HL-60 (cell line): ENCODE measurements at regions not wholly inside any gene's neighbourhood (a gene's known extent, or its start where the extent isn't known, plus 50 kb on each side); places are given as distances from the start of the nearest gene placed in this dataset.

ENCODE experiments used
- DNase-seq, 2 experiments: peaks; one replicate each; pipeline ENCODE4 v3.0.0-alpha.2; 2010 to 2020; ENCODE audit warnings: low read depth in 1 of 2, low spot score in 1 of 2
- H3K27ac ChIP-seq: fragments of 250-450 bp; sonication (Bioruptor Pico); replicated peaks from 2 replicates; pipeline ENCODE4 v1.5.1; 2020; ENCODE audit warnings: mild to moderate bottlenecking, moderate library complexity
- H3K27me3 ChIP-seq: fragments of 250-450 bp; sonication (Bioruptor Pico); 2 replicates; pipeline ENCODE4 v1.5.1; 2021; ENCODE audit warnings: mild to moderate bottlenecking, moderate library complexity; ENCODE audit not compliant: insufficient read depth, poor library complexity, severe bottlenecking
- H3K4me3 ChIP-seq: replicated peaks from 2 replicates; pipeline ENCODE4 v1.5.1; 2011; ENCODE audit warnings: mild to moderate bottlenecking, control low read depth, low read length; ENCODE audit not compliant: insufficient read depth
- GABPA ChIP-seq: IDR thresholded peaks from 2 replicates; pipeline ENCODE4 v1.6.1; 2012; ENCODE audit warnings: low read depth
- POLR2AphosphoS5 ChIP-seq: IDR thresholded peaks from 2 replicates; pipeline ENCODE4 v1.6.1; 2012; ENCODE audit warnings: low read depth
- SPI1 ChIP-seq: IDR thresholded peaks from 2 replicates; pipeline ENCODE4 v1.6.1; 2012; ENCODE audit warnings: low read depth, mild to moderate bottlenecking, borderline replicate concordance
- TF ChIP-seq, protein P1 (sequence below): IDR thresholded peaks from 2 replicates; pipeline ENCODE4 v1.6.1; 2012; ENCODE audit warnings: low read depth; ENCODE audit not compliant: insufficient replicate concordance
- TF ChIP-seq, protein P2 (sequence below): IDR thresholded peaks from one replicate; pipeline ENCODE4 v1.5.1; 2011; ENCODE audit warnings: low read length, control low read depth, inconsistent platforms; ENCODE audit not compliant: insufficient read depth

DNA sequence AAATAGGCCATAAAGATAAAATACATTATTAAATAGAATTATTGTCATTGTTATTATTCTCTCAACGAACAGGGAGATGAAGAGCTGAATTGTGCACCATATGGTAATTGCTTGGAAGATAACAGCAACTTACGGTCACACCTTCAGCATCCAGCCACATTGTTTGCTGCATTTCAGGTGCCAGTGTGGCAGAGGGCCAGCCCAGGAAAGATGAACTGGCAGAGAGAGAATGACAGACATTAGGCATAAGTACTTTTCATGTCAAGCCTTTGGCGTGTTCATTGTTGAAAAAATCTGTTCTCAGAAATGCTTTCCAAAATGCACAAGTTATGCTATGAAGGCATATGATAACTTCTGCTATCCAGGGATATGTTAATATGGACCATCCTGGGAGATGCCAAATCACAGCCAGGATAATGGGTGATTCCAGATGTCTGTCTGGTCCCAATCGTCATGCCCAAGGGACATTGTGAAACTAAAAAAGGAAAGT, 748.6 kb upstream of the PIK3C3 start:
- no peak for DNase-seq
- Histone ChIP-seq H3K27ac (no peak overlapping the region), H3K4me3 (no peak overlapping the region), H3K27me3 (no peaks in the 10 kb centered on the region)
- TF ChIP-seq, protein P1, sequence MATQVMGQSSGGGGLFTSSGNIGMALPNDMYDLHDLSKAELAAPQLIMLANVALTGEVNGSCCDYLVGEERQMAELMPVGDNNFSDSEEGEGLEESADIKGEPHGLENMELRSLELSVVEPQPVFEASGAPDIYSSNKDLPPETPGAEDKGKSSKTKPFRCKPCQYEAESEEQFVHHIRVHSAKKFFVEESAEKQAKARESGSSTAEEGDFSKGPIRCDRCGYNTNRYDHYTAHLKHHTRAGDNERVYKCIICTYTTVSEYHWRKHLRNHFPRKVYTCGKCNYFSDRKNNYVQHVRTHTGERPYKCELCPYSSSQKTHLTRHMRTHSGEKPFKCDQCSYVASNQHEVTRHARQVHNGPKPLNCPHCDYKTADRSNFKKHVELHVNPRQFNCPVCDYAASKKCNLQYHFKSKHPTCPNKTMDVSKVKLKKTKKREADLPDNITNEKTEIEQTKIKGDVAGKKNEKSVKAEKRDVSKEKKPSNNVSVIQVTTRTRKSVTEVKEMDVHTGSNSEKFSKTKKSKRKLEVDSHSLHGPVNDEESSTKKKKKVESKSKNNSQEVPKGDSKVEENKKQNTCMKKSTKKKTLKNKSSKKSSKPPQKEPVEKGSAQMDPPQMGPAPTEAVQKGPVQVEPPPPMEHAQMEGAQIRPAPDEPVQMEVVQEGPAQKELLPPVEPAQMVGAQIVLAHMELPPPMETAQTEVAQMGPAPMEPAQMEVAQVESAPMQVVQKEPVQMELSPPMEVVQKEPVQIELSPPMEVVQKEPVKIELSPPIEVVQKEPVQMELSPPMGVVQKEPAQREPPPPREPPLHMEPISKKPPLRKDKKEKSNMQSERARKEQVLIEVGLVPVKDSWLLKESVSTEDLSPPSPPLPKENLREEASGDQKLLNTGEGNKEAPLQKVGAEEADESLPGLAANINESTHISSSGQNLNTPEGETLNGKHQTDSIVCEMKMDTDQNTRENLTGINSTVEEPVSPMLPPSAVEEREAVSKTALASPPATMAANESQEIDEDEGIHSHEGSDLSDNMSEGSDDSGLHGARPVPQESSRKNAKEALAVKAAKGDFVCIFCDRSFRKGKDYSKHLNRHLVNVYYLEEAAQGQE, result no peak

DNA sequence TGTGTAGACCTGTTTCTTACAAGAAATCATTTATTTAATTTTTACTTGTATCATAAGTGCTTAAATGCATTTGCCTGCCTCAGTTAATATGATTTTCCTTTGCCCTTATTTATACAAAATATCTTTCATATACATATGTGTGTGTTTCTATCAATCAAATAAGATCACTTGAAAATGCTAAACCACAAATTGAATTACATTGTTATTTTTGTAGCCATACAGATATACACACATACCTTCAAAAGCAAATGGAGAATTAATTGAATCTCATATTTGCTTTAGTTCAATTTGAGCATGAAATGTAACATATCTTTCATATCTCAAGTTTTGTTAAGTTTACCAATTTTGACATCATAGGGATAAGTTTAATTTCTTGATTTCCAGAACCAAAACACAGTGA, 755.8 kb upstream of the PIK3C3 start:
- TF ChIP-seq, protein P1, result no peak
- TF ChIP-seq GABPA, result no peak
- TF ChIP-seq POLR2AphosphoS5, result no peak
- TF ChIP-seq SPI1, result no peak
- Histone ChIP-seq H3K27ac (no peak overlapping the region), H3K4me3 (no peak overlapping the region), H3K27me3 (no peaks in the 10 kb centered on the region)
- no peak for DNase-seq

DNA sequence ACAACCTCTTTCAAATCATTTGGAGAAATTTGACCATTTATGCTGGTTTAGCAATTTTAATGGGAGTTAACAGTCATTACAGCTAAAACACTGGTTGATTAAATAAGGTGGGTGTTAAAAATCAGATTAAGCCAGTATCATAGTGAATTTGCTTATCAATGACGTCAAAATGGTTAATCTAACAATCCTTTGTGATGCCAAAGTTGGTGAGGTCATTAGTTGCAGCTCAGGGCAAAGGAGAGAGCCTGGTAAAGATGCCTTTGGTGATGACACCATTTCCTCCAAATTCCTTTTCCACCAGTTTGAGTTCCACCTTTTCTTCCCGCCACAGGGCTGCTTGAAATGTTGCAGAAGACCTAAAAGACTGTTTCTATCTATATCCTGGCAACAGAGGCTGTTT, 757.1 kb upstream of the PIK3C3 start:
- no peak for DNase-seq
- TF ChIP-seq, protein P2, sequence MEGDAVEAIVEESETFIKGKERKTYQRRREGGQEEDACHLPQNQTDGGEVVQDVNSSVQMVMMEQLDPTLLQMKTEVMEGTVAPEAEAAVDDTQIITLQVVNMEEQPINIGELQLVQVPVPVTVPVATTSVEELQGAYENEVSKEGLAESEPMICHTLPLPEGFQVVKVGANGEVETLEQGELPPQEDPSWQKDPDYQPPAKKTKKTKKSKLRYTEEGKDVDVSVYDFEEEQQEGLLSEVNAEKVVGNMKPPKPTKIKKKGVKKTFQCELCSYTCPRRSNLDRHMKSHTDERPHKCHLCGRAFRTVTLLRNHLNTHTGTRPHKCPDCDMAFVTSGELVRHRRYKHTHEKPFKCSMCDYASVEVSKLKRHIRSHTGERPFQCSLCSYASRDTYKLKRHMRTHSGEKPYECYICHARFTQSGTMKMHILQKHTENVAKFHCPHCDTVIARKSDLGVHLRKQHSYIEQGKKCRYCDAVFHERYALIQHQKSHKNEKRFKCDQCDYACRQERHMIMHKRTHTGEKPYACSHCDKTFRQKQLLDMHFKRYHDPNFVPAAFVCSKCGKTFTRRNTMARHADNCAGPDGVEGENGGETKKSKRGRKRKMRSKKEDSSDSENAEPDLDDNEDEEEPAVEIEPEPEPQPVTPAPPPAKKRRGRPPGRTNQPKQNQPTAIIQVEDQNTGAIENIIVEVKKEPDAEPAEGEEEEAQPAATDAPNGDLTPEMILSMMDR, result no peak
- TF ChIP-seq POLR2AphosphoS5 (no peak), SPI1 (no peak), GABPA (no peak)
- Histone ChIP-seq H3K4me3 (no peak overlapping the region), H3K27ac (no peak overlapping the region), H3K27me3 (no peaks in the 10 kb centered on the region)

DNA sequence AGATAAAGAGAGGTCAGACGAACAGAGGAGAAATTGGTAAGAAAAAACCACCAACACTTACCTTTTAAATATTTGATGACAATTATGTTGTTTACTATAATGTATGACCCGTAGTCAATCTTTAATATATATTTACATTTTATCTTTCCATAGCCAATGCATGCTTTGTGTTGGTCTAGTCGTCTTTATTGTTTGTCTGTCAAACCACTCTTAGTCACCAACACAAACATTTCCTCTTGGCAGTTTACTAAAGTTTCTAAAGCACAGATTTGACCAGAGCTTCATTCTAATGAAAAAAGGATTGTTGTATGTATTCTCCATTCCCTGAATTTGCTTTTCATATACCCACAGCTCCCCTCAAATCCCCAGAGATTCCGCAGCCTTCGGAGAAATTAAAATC, 784.7 kb upstream of the PIK3C3 start:
- no peaks in the 10 kb centered on the region for H3K27me3 ChIP-seq
- no peak overlapping the region for H3K27ac ChIP-seq
- TF ChIP-seq, protein P2, result no peak
- TF ChIP-seq GABPA, result no peak
- TF ChIP-seq SPI1, result no peak
- no peak for TF ChIP-seq POLR2AphosphoS5
- TF ChIP-seq, protein P1, result no peak
- DNase-seq, result no peak
- H3K4me3 ChIP-seq, result no peak overlapping the region
